DND-41 (cell line): ENCODE measurements at regions not wholly inside any gene's neighbourhood (a gene's known extent, or its start where the extent isn't known, plus 50 kb on each side); places are given as distances from the start of the nearest gene placed in this dataset.

Experiments
- CTCF ChIP-seq: IDR thresholded peaks from 2 replicates; pipeline ENCODE4 v1.5.1; 2012; ENCODE audit warnings: borderline replicate concordance, low read length, moderate library complexity, mild to moderate bottlenecking; ENCODE audit not compliant: poor library complexity, severe bottlenecking; ENCODE audit errors: extremely low read depth
- EZH2 ChIP-seq: IDR thresholded peaks from 3 replicates; pipeline ENCODE4 v1.6.1; 2012; ENCODE audit warnings: borderline replicate concordance, low read depth, mild to moderate bottlenecking, moderate library complexity, low read length, inconsistent platforms; ENCODE audit not compliant: severe bottlenecking

GRCh38 chr1:200486634-200487033, 76.8 kb upstream of the ZNF281 start:
- no peak for TF ChIP-seq CTCF
- no peak for TF ChIP-seq EZH2
